HepG2 (cell line): ENCODE measurements at regions not wholly inside any gene's neighbourhood (a gene's known extent, or its start where the extent isn't known, plus 50 kb on each side); places are given as distances from the start of the nearest gene placed in this dataset.

Experiments used
- ATAC-seq: fragments of 200-7000 bp; cut with Tn5 transposase; 3 replicates; pipeline ENCODE4 v1.9.1; 2020; ENCODE audit warnings: mild to moderate bottlenecking, moderate library complexity
- BruUV-seq: library from RNA; stranded (reverse); fragments of 400-500 nt; replicated peaks from 2 replicates; lab custom pipeline; 2021; lab: Mats Ljungman, UMichigan
- CTCF ChIA-PET: fragments of 300-600 bp; formaldehyde crosslinking; extraction: SDS; loops from one replicate; lab custom pipeline; 2021; ENCODE audit warnings: low total read pairs, inconsistent platforms, low intra/inter-chr PET ratio; lab: Yijun Ruan, JAX
- POLR2A ChIA-PET: fragments of 350-600 bp; sonication (Branson Sonifier 250); formaldehyde crosslinking; loops from one replicate; lab custom pipeline; 2020; ENCODE audit warnings: antibody characterized with exemption, inconsistent platforms; lab: Yijun Ruan, JAX
- DNase-seq: peaks from one replicate; pipeline ENCODE4 v3.0.0-alpha.2; 2015; ENCODE audit warnings: low spot score
- FAIRE-seq: peaks from 3 replicates; lab custom pipeline; 2011; peaks lifted over from hg19 to GRCh38; lab: Jason Lieb, UNC
- H2AFZ ChIP-seq: one replicate; pipeline ENCODE4 v1.6.1; 2011; ENCODE audit warnings: low read length, inconsistent platforms
- H3K27ac ChIP-seq: fragments of 300-600 bp; 3 replicates; pipeline ENCODE4 v1.8.0; 2011; ENCODE audit warnings: mixed run types, mild to moderate bottlenecking, mixed read lengths, low read length, inconsistent platforms; ENCODE audit not compliant: insufficient read depth; ENCODE audit errors: extremely low read length
- H3K27me3 ChIP-seq, 2 experiments: fragments of 200-600 bp in 1 of 2; 2 replicates in 1 of 2; 3 replicates in 1 of 2; pipeline versions ENCODE4 v1.6.0 to v1.8.0; 2011; ENCODE audit warnings: low read length in 2 of 2, mild to moderate bottlenecking in 2 of 2, moderate library complexity in 2 of 2, inconsistent platforms in 1 of 2; ENCODE audit not compliant: insufficient read depth in 2 of 2, control insufficient read depth in 1 of 2
- H3K36me3 ChIP-seq, 2 experiments: fragments of 200-600 bp in 1 of 2; replicated peaks in 1 of 2; 2 replicates in 1 of 2; 3 replicates in 1 of 2; pipeline versions ENCODE4 v1.5.1 to v1.8.0; 2011; ENCODE audit warnings: low read length in 2 of 2, inconsistent platforms in 1 of 2; ENCODE audit not compliant: insufficient read depth in 2 of 2, control insufficient read depth in 1 of 2
- H3K4me1 ChIP-seq: 2 replicates; pipeline ENCODE4 v1.5.1; 2012; ENCODE audit warnings: low read length, inconsistent platforms; ENCODE audit not compliant: insufficient read depth
- H3K4me2 ChIP-seq: 2 replicates; pipeline ENCODE4 v1.6.0; 2011; ENCODE audit warnings: low read depth, low read length, inconsistent platforms
- H3K4me3 ChIP-seq, 3 experiments: fragments of 200-600 bp in 1 of 3; sonication (generic), shearing (Covaris generic) in 1 of 3; replicated peaks in 1 of 3; 2 replicates each; pipeline ENCODE4 v1.5.1; 2011 to 2016; ENCODE audit warnings: low read length in 3 of 3, inconsistent platforms in 2 of 3, low read depth in 2 of 3, mild to moderate bottlenecking in 2 of 3, control low read depth in 1 of 3, mixed read lengths in 1 of 3; ENCODE audit not compliant: insufficient read depth in 1 of 3
- H3K79me2 ChIP-seq: one replicate; pipeline ENCODE4 v1.6.1; 2011; ENCODE audit warnings: low read length, inconsistent platforms; ENCODE audit not compliant: insufficient read depth
- H3K9ac ChIP-seq: 2 replicates; pipeline ENCODE4 v1.6.0; 2011; ENCODE audit warnings: mild to moderate bottlenecking, low read depth, low read length, inconsistent platforms; ENCODE audit not compliant: insufficient read depth
- H3K9me3 ChIP-seq: 2 replicates; pipeline ENCODE4 v1.5.1; 2012; ENCODE audit warnings: mild to moderate bottlenecking, low read length
- H4K20me1 ChIP-seq: 2 replicates; pipeline ENCODE4 v1.6.0; 2011; ENCODE audit warnings: inconsistent platforms, mild to moderate bottlenecking, low read length, moderate library complexity; ENCODE audit not compliant: insufficient read depth
- ASH2L ChIP-seq: fragments of 300-600, 200-600 bp; sonication (generic); IDR thresholded peaks from 2 replicates; pipeline ENCODE4 v1.7.0; 2017; ENCODE audit warnings: low read depth, mild to moderate bottlenecking, moderate library complexity, mixed read lengths, low read length; ENCODE audit not compliant: insufficient read length
- FOXP1 ChIP-seq, 2 experiments: fragments of 450-650 bp in 1 of 2; IDR thresholded peaks; 2 replicates each; pipeline ENCODE4 v1.6.1; 2017 to 2018; ENCODE audit warnings: antibody characterized with exemption in 1 of 2
- NCOA5 ChIP-seq: sonication (generic); formaldehyde crosslinking; IDR thresholded peaks from 2 replicates; pipeline ENCODE4 v1.4.0; 2020; ENCODE audit warnings: missing genetic modification reagents
- NRL ChIP-seq: sonication (generic); formaldehyde crosslinking; IDR thresholded peaks from 2 replicates; pipeline ENCODE4 v1.5.0; 2020; ENCODE audit warnings: missing genetic modification reagents, mild to moderate bottlenecking, moderate library complexity, borderline replicate concordance
- RFX5 ChIP-seq: IDR thresholded peaks from 2 replicates; pipeline ENCODE4 v1.6.1; 2011; ENCODE audit warnings: low read depth, low read length, improper control_type of control experiment
- TAF15 ChIP-seq: fragments of 200-400 bp; formaldehyde crosslinking; IDR thresholded peaks from one replicate; pipeline ENCODE4 v1.6.1; 2018; ENCODE audit warnings: mild to moderate bottlenecking, low read depth, low read length; ENCODE audit not compliant: poor library complexity, severe bottlenecking
- ZFP36L2 ChIP-seq: sonication (generic); formaldehyde crosslinking; IDR thresholded peaks from 2 replicates; pipeline ENCODE4 v1.4.0; 2020; ENCODE audit warnings: missing genetic modification reagents
- ZNF264 ChIP-seq: sonication (generic); formaldehyde crosslinking; IDR thresholded peaks from 2 replicates; pipeline ENCODE4 v1.4.0; 2020; ENCODE audit warnings: missing genetic modification reagents
- ZNF737 ChIP-seq: sonication (generic); formaldehyde crosslinking; IDR thresholded peaks from 2 replicates; pipeline ENCODE4 v1.5.0; 2020; ENCODE audit warnings: missing genetic modification reagents, mild to moderate bottlenecking, borderline replicate concordance
- ZNF747 ChIP-seq: sonication (generic); formaldehyde crosslinking; IDR thresholded peaks from 2 replicates; pipeline ENCODE4 v1.8.1; 2023; ENCODE audit warnings: missing genetic modification reagents, mild to moderate bottlenecking, borderline replicate concordance
- WGBS: methylation state at CpG from one replicate; pipeline ENCODE4 v1.1.6; 2017; ENCODE audit warnings: low lambda C conversion rate; 5-methylcytosine and 5-hydroxymethylcytosine counted together
- in situ Hi-C: cut with HindIII; loops from 2 replicates; pipeline ENCODE4 v1.10.0; 2017; ENCODE audit warnings: low pct_unique_long_range_greater_than_20kb; ENCODE audit not compliant: extremely low pct_ligation_motif_present
- intact Hi-C: fragments of 100-400 bp; cut with micrococcal nuclease; formaldehyde crosslinking; loops from one replicate; pipeline ENCODE4 v1.10.0; 2022; ENCODE audit not compliant: unreplicated experiment
- TF ChIP-seq, protein P1 (sequence below): sonication (generic); formaldehyde crosslinking; IDR thresholded peaks from 2 replicates; pipeline ENCODE4 v1.4.0; 2020; ENCODE audit warnings: missing genetic modification reagents
- TF ChIP-seq, protein P2 (sequence below): sonication (generic); formaldehyde crosslinking; IDR thresholded peaks from 2 replicates; pipeline ENCODE4 v1.8.1; 2023; ENCODE audit warnings: missing genetic modification reagents, inconsistent platforms, borderline replicate concordance
- TF ChIP-seq, protein P3 (sequence below): sonication (generic); formaldehyde crosslinking; IDR thresholded peaks from 2 replicates; pipeline ENCODE4 v1.4.0; 2020; ENCODE audit warnings: mild to moderate bottlenecking, low read depth, missing genetic modification reagents
- TF ChIP-seq, protein P4 (sequence below): sonication (generic); formaldehyde crosslinking; IDR thresholded peaks from 2 replicates; pipeline ENCODE4 v1.5.0; 2020; ENCODE audit warnings: mild to moderate bottlenecking, missing genetic modification reagents
- TF ChIP-seq, protein P5 (sequence below): sonication (generic); formaldehyde crosslinking; IDR thresholded peaks from 2 replicates; pipeline ENCODE4 v1.4.0; 2020; ENCODE audit warnings: missing genetic modification reagents; ENCODE audit errors: not compliant biosample characterization

DNA sequence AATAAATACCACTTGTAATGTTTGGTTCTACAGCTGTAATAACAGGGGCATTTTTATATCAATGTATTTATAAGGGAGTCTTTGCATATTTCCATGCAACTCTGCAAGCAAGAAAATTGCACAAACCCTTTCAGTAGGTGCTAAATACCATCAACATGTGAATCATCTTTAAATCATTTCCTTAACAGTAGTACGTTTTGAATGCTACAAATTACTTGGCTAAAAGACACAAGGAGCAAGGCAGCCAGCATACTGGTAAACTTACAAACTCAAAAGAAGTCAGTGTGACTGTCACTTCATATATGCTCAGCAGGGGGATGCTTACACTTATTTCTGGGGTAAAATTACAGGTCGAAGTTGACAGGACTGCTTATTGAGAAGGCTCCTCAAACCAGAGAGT lies 402.4 kb downstream of the EFNB2 start:
- in situ Hi-C loops (no loop called here), intact Hi-C loops (no loop called here)
- Histone ChIP-seq H3K27ac (no peak overlapping the region), H3K36me3 (no peaks in the 10 kb centered on the region), H3K9ac (no peak overlapping the region), H3K4me3 (no peak overlapping the region), H3K4me1 (no peaks in the 10 kb centered on the region), H4K20me1 (no peaks in the 10 kb centered on the region), H3K4me2 (no peak overlapping the region), H3K9me3 (no peaks in the 10 kb centered on the region), H3K27me3 (no peaks in the 10 kb centered on the region), H3K79me2 (no peaks in the 10 kb centered on the region), H2AFZ (no peak overlapping the region)
- ChIA-PET CTCF (no interaction called here), POLR2A (no interaction called here)
- DNase-seq (no peak), FAIRE-seq (no peak), ATAC-seq (no peak)
- WGBS: 0% methylated on average over 2 of the region's 2 CpGs
- BruUV-seq: no TSS peak
- TF ChIP-seq, protein P1, sequence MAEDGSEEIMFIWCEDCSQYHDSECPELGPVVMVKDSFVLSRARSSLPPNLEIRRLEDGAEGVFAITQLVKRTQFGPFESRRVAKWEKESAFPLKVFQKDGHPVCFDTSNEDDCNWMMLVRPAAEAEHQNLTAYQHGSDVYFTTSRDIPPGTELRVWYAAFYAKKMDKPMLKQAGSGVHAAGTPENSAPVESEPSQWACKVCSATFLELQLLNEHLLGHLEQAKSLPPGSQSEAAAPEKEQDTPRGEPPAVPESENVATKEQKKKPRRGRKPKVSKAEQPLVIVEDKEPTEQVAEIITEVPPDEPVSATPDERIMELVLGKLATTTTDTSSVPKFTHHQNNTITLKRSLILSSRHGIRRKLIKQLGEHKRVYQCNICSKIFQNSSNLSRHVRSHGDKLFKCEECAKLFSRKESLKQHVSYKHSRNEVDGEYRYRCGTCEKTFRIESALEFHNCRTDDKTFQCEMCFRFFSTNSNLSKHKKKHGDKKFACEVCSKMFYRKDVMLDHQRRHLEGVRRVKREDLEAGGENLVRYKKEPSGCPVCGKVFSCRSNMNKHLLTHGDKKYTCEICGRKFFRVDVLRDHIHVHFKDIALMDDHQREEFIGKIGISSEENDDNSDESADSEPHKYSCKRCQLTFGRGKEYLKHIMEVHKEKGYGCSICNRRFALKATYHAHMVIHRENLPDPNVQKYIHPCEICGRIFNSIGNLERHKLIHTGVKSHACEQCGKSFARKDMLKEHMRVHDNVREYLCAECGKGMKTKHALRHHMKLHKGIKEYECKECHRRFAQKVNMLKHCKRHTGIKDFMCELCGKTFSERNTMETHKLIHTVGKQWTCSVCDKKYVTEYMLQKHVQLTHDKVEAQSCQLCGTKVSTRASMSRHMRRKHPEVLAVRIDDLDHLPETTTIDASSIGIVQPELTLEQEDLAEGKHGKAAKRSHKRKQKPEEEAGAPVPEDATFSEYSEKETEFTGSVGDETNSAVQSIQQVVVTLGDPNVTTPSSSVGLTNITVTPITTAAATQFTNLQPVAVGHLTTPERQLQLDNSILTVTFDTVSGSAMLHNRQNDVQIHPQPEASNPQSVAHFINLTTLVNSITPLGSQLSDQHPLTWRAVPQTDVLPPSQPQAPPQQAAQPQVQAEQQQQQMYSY (CRISPR knock-in tag): no peak
- TF ChIP-seq, protein P2, sequence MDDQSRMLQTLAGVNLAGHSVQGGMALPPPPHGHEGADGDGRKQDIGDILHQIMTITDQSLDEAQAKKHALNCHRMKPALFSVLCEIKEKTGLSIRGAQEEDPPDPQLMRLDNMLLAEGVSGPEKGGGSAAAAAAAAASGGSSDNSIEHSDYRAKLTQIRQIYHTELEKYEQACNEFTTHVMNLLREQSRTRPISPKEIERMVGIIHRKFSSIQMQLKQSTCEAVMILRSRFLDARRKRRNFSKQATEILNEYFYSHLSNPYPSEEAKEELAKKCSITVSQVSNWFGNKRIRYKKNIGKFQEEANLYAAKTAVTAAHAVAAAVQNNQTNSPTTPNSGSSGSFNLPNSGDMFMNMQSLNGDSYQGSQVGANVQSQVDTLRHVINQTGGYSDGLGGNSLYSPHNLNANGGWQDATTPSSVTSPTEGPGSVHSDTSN (CRISPR knock-in tag): no peak
- no peak for TF ChIP-seq ZNF747 (CRISPR knock-in tag)
- TF ChIP-seq ZFP36L2: no peak
- TF ChIP-seq FOXP1 (IDR thresholded peaks at IDR 0.05): no peak
- TF ChIP-seq FOXP1 (CRISPR knock-in tag; IDR thresholded peaks at IDR 0.05): no peak
- no peak for TF ChIP-seq ZNF737
- TF ChIP-seq, protein P3, sequence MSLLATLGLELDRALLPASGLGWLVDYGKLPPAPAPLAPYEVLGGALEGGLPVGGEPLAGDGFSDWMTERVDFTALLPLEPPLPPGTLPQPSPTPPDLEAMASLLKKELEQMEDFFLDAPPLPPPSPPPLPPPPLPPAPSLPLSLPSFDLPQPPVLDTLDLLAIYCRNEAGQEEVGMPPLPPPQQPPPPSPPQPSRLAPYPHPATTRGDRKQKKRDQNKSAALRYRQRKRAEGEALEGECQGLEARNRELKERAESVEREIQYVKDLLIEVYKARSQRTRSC (CRISPR knock-in tag): no peak
- TF ChIP-seq TAF15: no peak
- TF ChIP-seq NRL: no peak
- no peak for TF ChIP-seq RFX5
- no peak for TF ChIP-seq NCOA5 (CRISPR knock-in tag)
- no peak for TF ChIP-seq ZNF264 (CRISPR knock-in tag)
- TF ChIP-seq, protein P4, sequence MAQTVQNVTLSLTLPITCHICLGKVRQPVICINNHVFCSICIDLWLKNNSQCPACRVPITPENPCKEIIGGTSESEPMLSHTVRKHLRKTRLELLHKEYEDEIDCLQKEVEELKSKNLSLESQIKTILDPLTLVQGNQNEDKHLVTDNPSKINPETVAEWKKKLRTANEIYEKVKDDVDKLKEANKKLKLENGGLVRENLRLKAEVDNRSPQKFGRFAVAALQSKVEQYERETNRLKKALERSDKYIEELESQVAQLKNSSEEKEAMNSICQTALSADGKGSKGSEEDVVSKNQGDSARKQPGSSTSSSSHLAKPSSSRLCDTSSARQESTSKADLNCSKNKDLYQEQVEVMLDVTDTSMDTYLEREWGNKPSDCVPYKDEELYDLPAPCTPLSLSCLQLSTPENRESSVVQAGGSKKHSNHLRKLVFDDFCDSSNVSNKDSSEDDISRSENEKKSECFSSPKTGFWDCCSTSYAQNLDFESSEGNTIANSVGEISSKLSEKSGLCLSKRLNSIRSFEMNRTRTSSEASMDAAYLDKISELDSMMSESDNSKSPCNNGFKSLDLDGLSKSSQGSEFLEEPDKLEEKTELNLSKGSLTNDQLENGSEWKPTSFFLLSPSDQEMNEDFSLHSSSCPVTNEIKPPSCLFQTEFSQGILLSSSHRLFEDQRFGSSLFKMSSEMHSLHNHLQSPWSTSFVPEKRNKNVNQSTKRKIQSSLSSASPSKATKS (CRISPR knock-in tag): no peak
- no peak for TF ChIP-seq ASH2L
- TF ChIP-seq, protein P5, sequence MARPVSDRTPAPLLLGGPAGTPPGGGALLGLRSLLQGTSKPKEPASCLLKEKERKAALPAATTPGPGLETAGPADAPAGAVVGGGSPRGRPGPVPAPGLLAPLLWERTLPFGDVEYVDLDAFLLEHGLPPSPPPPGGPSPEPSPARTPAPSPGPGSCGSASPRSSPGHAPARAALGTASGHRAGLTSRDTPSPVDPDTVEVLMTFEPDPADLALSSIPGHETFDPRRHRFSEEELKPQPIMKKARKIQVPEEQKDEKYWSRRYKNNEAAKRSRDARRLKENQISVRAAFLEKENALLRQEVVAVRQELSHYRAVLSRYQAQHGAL (CRISPR knock-in tag): no peak
